ENCODE measurements at regions not wholly inside any gene's neighbourhood (a gene's known extent, or its start where the extent isn't known, plus 50 kb on each side); places are given as distances from the start of the nearest gene placed in this dataset.

- no peak for DNase-seq (ENCODE audit: low read depth)
These were observed 290.4 kb upstream of the NR4A3 start for GRCh38 chr9:99531313-99531712.

GRCh38 chr9:99533421-99533820 lies 288.3 kb upstream of the NR4A3 start:
- no peak for DNase-seq (ENCODE audit: low read depth)

GRCh38 chr9:99537996-99538395 lies 283.7 kb upstream of the NR4A3 start:
- DNase-seq (ENCODE audit: low read depth) = no peak

GRCh38 chr9:99544526-99544925 lies 277.2 kb upstream of the NR4A3 start:
- DNase-seq (ENCODE audit: low read depth) = no peak

- DNase-seq (ENCODE audit: low read depth) = no peak
These were observed 272.2 kb upstream of the NR4A3 start for GRCh38 chr9:99549441-99549840.

- no peak for DNase-seq (ENCODE audit: low read depth)
These were observed 265.9 kb upstream of the NR4A3 start for GRCh38 chr9:99555792-99556191.

GRCh38 chr9:99556998-99557397 lies 264.7 kb upstream of the NR4A3 start:
- peak; percentile 8 for DNase-seq (ENCODE audit: low read depth)

GRCh38 chr9:99557816-99558215 lies 263.9 kb upstream of the NR4A3 start:
- peak; percentile 10 for DNase-seq (ENCODE audit: low read depth)

- no peak for DNase-seq (ENCODE audit: low read depth)
These were observed 261.9 kb upstream of the NR4A3 start for GRCh38 chr9:99559776-99560175.

- DNase-seq (ENCODE audit: low read depth) = no peak
These were observed 261.1 kb upstream of the NR4A3 start for GRCh38 chr9:99560561-99560960.

- peak; percentile 10 for DNase-seq (ENCODE audit: low read depth)
These were observed 260.2 kb upstream of the NR4A3 start for GRCh38 chr9:99561509-99561917.

GRCh38 chr9:99561961-99562565 lies 259.6 kb upstream of the NR4A3 start:
- no peak for DNase-seq (ENCODE audit: low read depth)

GRCh38 chr9:99563364-99563763 lies 258.3 kb upstream of the NR4A3 start:
- DNase-seq (ENCODE audit: low read depth) = no peak

- DNase-seq (ENCODE audit: low read depth) = no peak
These were observed 256.5 kb upstream of the NR4A3 start for GRCh38 chr9:99565203-99565602.

- DNase-seq (ENCODE audit: low read depth) = no peak
These were observed 254.2 kb upstream of the NR4A3 start for GRCh38 chr9:99567436-99567835.

- no peak for DNase-seq (ENCODE audit: low read depth)
These were observed 251.8 kb upstream of the NR4A3 start for GRCh38 chr9:99569840-99570239.

- no peak for DNase-seq (ENCODE audit: low read depth)
These were observed 249.1 kb upstream of the NR4A3 start for GRCh38 chr9:99572567-99572966.

GRCh38 chr9:99573085-99573484 lies 248.6 kb upstream of the NR4A3 start:
- no peak for DNase-seq (ENCODE audit: low read depth)

GRCh38 chr9:99573886-99574285 lies 247.8 kb upstream of the NR4A3 start:
- no peak for DNase-seq (ENCODE audit: low read depth)

GRCh38 chr9:99576002-99576401 lies 245.7 kb upstream of the NR4A3 start:
- DNase-seq (ENCODE audit: low read depth) = peak; percentile 10

- no peak for DNase-seq (ENCODE audit: low read depth)
These were observed 244.8 kb upstream of the NR4A3 start for GRCh38 chr9:99576876-99577275.

- DNase-seq (ENCODE audit: low read depth) = no peak
These were observed 244.3 kb upstream of the NR4A3 start for GRCh38 chr9:99577351-99577750.

GRCh38 chr9:99578666-99579065 lies 243.0 kb upstream of the NR4A3 start:
- no peak for DNase-seq (ENCODE audit: low read depth)

GRCh38 chr9:99579964-99580363 lies 241.7 kb upstream of the NR4A3 start:
- no peak for DNase-seq (ENCODE audit: low read depth)

Measured in HT1080 (cell line).